Fibroblast of skin of left biceps (primary cell): ENCODE measurements at regions not wholly inside any gene's neighbourhood (a gene's known extent, or its start where the extent isn't known, plus 50 kb on each side); places are given as distances from the start of the nearest gene placed in this dataset.

Experiments used
- DNase-seq, 2 experiments: peaks; one replicate each; pipeline ENCODE4 v3.0.0-alpha.2; 2013; ENCODE audit warnings: low read depth in 2 of 2

- DNase-seq = no peak
These were observed 619.4 kb upstream of the CDH4 start for GRCh38 chr20:60632391-60633262.

GRCh38 chr20:60634491-60635172, 617.4 kb upstream of the CDH4 start:
- no peak for DNase-seq

DNA sequence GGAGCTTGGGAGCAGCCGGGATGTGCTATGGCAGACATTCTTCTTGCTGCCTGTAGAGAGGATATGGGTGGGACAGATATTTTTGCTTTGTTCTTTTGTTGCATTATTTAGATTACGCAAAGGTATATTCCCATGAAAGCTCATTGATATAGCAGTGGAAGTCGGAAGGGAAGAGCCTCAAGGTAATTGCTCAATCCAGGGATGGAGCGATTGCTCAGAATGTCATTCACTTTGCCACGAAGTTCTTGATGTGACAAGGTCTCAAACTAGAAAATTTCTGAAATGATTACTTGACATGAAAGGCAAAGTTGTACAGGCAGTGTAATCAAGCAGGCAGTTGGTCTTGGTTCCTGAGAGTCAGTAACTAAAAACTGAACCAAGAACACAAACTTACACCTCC, 615.6 kb upstream of the CDH4 start:
- no peak for DNase-seq

- no peak for DNase-seq
These were observed 614.3 kb upstream of the CDH4 start for GRCh38 chr20:60637801-60638200.

DNA sequence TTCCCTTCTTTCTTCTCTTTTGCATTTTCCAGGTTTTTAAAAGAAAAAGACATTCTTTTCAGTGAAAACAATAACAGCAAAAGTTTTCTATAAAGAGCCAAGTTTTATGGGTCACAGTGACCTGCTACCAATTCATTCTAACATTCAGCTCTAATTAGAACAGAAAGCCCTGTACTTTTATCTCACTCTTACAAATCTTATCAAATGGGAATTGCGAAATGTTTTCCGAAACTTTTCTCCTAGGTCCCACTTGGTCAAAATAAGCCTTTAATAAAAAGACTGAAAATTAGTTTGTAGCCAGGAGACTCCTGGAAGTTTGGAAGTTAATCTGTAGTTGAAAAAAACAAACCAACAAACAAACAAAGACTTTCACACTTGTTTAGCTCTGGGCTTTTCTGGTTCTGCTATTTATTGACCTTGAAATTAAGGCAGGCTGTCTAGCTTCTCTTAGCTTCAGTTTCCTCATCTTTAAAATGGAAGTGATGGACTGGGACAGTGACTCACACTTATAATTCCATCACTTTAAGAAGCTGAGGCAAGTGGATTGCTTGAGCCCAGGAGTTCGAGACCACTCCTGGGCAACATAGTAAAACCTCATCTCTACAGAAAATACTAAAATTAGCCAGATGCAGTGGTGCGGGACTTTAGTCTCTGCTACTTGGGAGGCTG, 613.5 kb upstream of the CDH4 start:
- DNase-seq = no peak

- DNase-seq = no peak
These were observed 610.1 kb upstream of the CDH4 start for GRCh38 chr20:60641879-60642447.

DNA sequence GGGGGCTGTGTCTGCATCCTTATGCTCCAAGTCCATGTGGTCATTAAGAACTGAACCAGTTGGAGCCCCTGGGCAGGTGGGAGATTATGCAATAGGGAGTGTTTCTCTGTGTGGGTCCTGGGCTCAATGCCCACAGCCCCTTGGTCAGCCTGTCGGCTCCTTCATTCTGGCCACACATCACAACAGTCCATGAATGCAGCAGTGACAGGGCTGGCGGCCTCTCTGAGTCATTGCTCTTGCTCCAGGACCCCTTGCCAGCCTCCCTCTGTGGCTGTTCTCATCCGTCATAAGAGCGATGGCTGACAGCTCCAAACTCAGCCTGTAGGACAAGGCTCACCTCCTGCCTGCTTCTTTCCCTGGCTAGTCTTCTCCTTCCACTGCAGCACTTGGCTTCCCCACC, 609.5 kb upstream of the CDH4 start:
- DNase-seq = no peak

GRCh38 chr20:60648556-60648955, 603.5 kb upstream of the CDH4 start:
- DNase-seq = no peak

DNA sequence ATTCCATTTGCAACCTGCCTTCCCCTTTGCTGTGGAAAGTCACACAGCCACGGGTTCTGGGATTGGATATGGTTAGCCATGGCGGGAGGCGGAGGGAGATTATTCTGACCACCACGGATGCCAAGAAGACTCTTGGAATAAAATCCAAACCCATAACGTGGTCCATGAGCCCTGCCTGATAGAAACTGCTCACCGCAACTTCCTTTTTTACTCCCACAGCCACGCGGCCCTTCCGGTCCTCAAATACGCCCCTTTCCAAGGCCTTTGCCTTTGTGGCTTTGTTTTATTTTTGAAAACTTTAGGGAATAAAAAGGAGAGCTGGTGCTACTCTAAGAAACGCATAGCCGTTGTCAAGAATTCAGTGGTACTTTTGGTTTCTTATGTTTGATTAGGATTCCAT, 602.5 kb upstream of the CDH4 start:
- no peak for DNase-seq

DNA sequence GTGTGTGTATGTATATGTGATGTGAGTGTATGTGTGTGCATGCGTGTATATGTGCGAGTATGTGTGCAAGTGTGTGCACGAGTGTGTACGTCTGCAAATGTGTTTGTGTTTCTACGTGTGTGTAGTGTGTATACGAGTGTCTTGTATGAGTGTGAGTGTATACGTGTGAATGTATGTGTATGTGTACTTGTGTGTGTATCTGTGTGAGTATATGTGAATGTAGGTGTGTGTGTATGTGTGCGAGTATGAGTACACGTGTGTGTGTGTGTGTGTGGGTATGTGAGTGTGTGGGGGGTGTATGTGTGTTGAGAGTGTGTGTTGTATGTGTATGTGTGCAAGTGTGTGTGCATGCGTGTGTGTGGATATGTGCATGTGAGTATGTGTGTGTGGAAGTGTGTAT, 602.0 kb upstream of the CDH4 start:
- no peak for DNase-seq

DNA sequence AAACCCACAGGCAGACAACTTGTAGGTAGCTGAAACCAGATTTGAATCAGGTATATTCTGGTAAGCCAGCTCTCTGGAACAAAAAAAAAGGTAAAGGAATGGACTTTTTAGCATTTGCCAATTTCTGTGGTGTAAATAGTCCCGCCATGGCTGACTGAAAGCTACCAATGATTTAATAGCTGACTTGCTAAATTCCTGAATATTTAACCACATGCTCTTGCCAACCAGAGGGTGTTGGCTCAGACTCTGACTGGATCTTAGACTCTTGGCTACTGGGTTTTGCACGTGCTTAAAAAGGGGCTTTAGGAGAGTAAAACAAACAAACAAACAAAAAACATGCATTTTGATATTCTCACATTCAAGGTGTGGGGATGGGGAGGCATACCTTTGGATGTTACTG, 600.0 kb upstream of the CDH4 start:
- no peak for DNase-seq

- DNase-seq = no peak
These were observed 599.4 kb upstream of the CDH4 start for GRCh38 chr20:60652615-60653014.

DNA sequence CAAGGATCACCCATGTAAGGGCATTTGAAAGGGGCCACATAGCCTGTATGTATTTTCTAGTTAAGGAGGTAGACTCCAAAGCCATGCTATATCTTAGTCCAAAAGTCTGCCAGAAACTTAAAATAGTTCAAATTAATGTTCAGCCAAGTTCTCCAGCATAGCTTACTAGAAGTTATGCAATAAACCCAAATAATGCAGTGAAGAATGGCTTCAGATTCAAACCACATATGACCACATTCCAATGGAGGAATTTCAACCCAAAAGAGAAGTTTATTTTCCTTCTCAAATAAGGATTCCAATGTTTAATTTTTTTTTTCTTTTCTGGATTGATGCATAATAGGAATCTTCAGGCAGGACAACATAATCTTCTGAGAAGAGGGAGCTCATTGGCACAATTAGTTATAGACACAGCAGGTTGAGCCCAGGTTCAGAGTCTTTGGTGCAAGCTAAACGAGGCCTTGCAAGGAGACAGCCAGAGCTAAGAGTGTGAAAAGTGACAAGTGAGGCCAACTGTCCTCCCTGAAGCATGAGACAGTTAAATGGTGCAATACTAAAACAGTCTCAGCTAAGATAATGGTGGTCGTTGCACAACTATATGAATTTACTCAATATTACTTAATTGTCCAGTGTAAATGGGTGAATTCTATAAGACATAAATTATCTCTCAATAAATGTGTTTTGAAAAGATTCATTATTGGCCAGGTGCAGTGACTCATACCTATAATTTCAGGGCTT, 598.8 kb upstream of the CDH4 start:
- DNase-seq = no peak

- no peak for DNase-seq
These were observed 593.4 kb upstream of the CDH4 start for GRCh38 chr20:60658681-60659080.

GRCh38 chr20:60659240-60659639, 592.8 kb upstream of the CDH4 start:
- DNase-seq = no peak

DNA sequence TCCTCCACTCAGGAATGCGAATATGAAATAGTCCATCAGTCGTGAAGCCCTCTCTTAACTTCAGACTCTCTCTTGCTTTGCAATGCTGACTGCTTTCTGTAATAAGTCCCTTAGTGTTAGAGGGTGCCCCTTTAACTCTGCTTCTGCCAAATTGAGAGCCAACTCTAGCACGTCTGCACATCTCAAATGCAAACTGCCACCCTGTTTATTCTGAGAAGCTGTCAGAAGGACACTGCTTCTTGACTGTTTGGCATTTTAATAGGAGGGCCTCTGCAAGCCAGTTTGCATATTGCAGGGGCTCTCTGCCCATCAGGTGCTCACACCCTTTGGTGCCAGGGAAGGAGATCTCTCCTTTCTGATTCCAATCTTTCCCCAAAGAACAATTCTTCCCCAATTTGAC, 589.8 kb upstream of the CDH4 start:
- no peak for DNase-seq

DNA sequence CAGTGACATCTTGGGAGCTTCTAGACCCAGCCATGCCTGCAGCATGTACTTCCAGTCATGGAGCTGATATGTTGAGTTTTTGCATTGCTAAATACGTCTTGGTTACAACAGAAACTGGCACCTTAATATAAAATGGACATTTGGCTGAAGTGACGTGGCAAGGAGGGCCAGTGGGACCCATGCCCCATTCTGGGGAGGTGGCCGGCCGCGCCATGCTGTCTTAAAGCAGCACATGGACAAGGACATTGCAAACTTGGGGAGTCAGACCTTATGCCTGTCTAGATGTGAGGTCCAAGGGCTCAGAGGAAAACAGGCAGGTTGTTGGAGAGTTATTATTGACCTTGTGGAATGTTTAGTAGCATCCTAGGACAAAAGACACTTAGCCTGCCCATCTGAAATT, 588.0 kb upstream of the CDH4 start:
- DNase-seq = no peak

DNA sequence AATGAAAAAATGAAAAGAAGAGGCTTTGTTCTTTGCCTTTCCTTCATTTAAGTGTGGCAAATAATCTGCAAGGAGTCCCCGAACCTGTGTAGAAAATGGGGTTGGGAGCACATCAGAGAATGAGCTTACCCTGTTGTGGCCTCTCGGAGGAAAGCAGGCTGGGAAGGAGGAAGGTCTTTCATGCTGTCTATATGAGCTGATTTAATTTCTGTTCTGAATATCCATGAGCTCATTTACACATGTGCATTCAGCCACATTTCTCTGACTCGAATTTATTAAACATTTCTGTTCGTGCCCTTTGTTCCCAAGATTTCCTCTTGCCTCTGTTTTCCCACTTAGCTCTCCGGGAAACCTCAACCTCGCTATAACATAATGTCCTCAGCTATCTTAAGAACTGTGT, 584.4 kb upstream of the CDH4 start:
- no peak for DNase-seq

GRCh38 chr20:60669211-60669610, 582.9 kb upstream of the CDH4 start:
- DNase-seq = no peak

GRCh38 chr20:60676011-60676410, 576.0 kb upstream of the CDH4 start:
- DNase-seq = no peak

DNA sequence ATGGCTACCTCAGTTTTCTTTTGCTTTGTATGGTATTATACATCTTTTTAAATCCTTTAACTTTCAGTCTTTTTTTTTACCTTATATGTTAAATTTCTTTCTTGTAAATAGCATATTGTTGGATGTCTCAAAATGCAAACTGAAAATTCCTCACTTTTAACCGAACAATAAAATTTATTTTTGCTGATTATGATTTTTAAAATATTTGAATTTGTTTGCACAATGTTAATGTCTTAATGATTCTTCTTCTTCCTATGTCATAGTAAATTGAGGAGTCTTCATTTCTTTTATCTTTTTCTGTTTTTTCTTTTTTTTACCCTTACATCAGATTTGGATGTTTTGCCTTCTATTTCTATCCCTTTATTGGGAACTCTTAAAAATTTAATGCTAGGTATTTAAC, 574.2 kb upstream of the CDH4 start:
- DNase-seq = no peak

DNA sequence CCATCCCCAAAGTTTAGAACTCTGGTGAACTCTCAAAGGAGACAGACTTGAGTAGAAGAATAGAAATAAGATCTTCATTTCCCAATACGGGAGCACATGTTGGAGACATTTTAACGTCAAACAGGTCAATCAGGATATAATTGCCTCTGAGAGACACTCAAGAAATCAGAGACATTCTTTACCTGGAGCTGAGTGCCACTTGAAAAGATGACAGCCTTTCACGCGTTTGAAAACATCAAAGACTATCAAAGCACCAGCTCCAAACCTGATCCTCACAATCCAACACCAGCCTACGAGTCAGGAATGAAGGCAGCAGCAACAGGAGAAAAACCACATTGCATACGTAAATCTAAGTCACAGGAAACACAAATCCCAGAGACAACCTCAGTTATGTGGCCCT, 571.5 kb upstream of the CDH4 start:
- DNase-seq = no peak
